Neural progenitor cell (in vitro differentiated cells): ENCODE measurements at regions not wholly inside any gene's neighbourhood (a gene's known extent, or its start where the extent isn't known, plus 50 kb on each side); places are given as distances from the start of the nearest gene placed in this dataset.

ENCODE experiments used
- EZH2 ChIP-seq: fragments of 200-600 bp; sonication (generic); IDR thresholded peaks from 2 replicates; pipeline ENCODE4 v1.6.1; 2017; ENCODE audit warnings: antibody characterized with exemption, mild to moderate bottlenecking, moderate library complexity
- TF ChIP-seq, protein P1 (sequence below): fragments of 200-600 bp; sonication (generic); IDR thresholded peaks from 2 replicates; pipeline ENCODE4 v1.5.1; 2017; ENCODE audit warnings: antibody characterized with exemption, mild to moderate bottlenecking

DNA sequence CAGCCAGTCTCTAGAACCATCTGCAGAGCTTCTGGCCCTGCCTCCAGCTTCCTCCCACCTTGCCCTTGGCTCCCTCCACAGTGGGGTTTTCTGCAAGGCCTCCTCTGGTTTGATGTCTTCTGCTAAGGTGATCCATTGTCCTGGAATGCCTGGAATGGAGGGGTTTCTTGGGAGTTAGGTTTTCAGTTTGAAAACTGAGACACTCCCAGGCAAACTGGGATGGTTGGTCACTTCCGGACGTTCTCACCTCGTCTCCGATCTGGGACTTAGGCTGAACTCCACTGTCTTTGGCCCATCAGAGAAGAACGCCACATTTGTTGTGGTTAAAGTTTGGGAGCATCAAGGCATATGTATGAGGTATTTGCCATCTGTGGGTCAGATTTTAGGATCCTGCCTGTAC lies 77.4 kb upstream of the KLHL25 start:
- no peak for TF ChIP-seq EZH2
- TF ChIP-seq, protein P1, sequence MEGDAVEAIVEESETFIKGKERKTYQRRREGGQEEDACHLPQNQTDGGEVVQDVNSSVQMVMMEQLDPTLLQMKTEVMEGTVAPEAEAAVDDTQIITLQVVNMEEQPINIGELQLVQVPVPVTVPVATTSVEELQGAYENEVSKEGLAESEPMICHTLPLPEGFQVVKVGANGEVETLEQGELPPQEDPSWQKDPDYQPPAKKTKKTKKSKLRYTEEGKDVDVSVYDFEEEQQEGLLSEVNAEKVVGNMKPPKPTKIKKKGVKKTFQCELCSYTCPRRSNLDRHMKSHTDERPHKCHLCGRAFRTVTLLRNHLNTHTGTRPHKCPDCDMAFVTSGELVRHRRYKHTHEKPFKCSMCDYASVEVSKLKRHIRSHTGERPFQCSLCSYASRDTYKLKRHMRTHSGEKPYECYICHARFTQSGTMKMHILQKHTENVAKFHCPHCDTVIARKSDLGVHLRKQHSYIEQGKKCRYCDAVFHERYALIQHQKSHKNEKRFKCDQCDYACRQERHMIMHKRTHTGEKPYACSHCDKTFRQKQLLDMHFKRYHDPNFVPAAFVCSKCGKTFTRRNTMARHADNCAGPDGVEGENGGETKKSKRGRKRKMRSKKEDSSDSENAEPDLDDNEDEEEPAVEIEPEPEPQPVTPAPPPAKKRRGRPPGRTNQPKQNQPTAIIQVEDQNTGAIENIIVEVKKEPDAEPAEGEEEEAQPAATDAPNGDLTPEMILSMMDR = no peak
